PC-9 (cell line): ENCODE measurements at regions not wholly inside any gene's neighbourhood (a gene's known extent, or its start where the extent isn't known, plus 50 kb on each side); places are given as distances from the start of the nearest gene placed in this dataset.

Source experiments
- EZH2 ChIP-seq: fragments of 200-600 bp; sonication (generic); IDR thresholded peaks from 2 replicates; pipeline ENCODE4 v1.8.0; 2017; ENCODE audit warnings: antibody characterized with exemption, low read depth
- TF ChIP-seq, protein P1 (sequence below): fragments of 200-600 bp; sonication (generic); conservative IDR thresholded peaks from 2 replicates; pipeline ENCODE4 v1.6.1; 2017; ENCODE audit warnings: mixed run types, antibody characterized with exemption, mild to moderate bottlenecking, moderate library complexity

DNA sequence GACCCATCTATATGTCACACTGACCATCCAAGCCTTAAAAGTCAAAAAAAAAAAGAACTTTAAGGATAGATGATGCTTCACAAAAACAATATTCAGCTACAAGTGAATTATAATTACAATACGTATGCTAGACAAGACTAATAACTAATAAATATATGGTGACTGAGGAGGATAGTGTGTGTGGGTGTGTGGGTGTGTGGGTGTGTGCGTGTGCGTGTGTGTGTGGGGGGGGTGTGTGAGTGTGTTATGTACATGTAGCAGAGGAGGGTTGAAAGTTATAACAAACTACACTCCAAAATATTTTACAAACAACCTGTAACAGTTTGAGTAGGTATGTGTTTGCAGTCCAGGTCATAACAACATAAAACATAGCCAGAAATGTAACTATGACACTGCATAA, 159.2 kb upstream of the RBBP8 start:
- TF ChIP-seq, protein P1, sequence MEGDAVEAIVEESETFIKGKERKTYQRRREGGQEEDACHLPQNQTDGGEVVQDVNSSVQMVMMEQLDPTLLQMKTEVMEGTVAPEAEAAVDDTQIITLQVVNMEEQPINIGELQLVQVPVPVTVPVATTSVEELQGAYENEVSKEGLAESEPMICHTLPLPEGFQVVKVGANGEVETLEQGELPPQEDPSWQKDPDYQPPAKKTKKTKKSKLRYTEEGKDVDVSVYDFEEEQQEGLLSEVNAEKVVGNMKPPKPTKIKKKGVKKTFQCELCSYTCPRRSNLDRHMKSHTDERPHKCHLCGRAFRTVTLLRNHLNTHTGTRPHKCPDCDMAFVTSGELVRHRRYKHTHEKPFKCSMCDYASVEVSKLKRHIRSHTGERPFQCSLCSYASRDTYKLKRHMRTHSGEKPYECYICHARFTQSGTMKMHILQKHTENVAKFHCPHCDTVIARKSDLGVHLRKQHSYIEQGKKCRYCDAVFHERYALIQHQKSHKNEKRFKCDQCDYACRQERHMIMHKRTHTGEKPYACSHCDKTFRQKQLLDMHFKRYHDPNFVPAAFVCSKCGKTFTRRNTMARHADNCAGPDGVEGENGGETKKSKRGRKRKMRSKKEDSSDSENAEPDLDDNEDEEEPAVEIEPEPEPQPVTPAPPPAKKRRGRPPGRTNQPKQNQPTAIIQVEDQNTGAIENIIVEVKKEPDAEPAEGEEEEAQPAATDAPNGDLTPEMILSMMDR, result no peak
- no peak for TF ChIP-seq EZH2
